Inferior parietal cortex (tissue), 1 donor: ENCODE measurements at regions not wholly inside any gene's neighbourhood (a gene's known extent, or its start where the extent isn't known, plus 50 kb on each side); places are given as distances from the start of the nearest gene placed in this dataset.

Source experiments
- DNase-seq: peaks from one replicate; pipeline ENCODE4 v3.0.0-alpha.2; 2016; ENCODE audit errors: extremely low spot score

DNA sequence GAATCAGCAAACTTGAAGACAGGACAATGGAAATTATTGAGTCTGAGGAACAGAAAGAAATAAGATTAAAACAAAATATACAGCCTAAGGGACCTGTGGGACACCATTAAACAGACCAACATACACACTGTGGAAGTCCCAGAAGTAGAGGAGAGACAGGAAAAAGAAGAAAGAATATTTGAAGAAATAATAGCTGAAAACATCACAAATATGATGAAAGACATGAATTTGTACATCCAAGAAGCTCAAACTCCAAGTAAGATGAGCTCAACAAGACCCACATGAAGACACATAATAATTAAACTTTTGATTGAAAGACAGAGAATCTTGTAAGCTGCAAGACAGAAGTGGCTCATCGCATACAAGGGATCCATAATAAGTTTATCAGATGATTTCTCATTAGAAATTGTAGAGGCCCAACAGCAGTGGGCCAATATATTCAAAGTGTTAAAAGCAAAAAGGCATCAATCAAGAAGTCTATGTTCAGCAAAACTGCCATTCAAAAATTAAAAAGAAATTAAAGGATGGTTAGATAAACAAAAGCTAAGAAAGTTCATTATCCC lies 311.3 kb upstream of the ADGRL2 start:
- no peak for DNase-seq

- DNase-seq: no peak
Measured at GRCh38 chr1:81484284-81484683, 316.4 kb upstream of the ADGRL2 start.

DNA sequence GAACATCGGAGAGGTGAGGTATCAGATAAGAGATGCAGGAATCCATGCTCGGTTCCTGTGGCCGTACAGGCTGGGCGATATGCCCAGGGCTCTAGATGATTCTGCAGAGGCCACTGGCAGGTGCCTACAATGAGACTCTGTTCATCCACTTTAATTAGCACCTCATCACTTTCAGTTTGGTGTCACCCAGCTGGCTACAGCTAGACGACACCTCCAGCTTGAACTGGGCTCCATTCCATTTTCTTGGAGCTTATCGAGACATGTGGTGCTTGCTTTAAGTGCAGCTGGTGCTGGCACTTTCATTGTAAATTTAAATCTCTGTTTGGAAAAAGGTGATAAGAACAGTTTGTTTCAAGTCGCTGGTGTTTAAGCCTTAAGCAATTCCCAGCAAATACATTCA lies 322.5 kb upstream of the ADGRL2 start:
- DNase-seq: peak; percentile 61

- DNase-seq: no peak
Measured at GRCh38 chr1:81477710-81478109, 323.0 kb upstream of the ADGRL2 start.

- DNase-seq: no peak
Measured at GRCh38 chr1:81472387-81472786, 328.3 kb upstream of the ADGRL2 start.

GRCh38 chr1:81471255-81471654 lies 329.5 kb upstream of the ADGRL2 start:
- no peak for DNase-seq

DNA sequence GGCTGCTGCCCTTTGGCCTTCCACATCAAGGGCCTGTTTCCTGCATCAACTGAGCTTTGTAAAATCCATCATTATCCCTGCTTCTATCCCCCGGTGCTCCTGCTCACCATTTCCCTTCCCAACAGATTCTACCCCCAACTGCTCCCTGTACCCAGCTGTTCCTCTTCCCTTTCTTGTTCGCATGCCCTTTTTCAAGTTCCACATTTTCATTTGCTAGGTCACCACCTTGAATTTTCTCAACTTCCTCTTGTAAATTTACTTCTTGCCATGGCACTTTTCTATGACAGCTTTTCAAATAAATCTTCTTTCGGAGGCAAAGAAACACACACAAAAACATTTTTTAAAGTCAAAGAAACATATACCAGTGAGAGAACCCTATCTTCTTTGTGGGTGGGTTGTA lies 330.5 kb upstream of the ADGRL2 start:
- DNase-seq: no peak

DNA sequence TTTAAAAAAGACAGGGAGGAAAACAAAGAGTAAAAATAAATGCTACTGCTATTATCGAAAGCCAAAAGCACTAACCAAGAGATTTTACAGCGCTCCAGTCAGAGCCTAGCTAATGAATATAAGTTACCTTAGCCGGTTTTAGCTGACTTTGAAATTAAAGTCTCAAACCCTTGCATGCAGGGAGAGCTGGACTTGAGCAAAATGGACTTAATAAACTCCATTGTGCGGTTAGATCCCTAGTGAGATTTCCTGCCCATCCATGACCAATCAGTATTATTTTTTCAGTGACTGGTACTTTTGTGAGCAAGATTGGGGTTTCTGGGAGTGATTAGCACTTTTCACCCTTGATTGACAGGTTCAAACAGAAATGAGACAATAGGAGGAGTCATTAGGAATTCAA lies 333.4 kb upstream of the ADGRL2 start:
- no peak for DNase-seq

DNA sequence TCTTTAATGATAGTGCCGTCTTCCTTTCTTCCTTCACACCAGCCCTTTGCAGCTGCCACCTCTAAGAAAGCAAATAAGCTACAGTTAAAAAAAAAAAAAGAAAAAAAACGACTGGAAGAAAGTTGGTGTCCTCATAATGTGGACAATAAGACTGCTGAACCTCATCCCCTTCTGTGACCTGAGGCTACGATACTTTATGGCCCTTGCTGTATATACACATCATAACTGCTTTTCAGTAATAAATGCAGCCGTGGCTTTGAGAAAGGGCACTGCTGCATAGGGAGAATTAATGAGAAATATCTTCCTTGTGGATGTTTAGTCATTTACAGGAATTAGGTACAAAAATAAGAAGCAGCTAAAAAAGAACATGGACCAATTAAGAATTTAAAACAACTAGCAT lies 333.8 kb upstream of the ADGRL2 start:
- DNase-seq: no peak

DNA sequence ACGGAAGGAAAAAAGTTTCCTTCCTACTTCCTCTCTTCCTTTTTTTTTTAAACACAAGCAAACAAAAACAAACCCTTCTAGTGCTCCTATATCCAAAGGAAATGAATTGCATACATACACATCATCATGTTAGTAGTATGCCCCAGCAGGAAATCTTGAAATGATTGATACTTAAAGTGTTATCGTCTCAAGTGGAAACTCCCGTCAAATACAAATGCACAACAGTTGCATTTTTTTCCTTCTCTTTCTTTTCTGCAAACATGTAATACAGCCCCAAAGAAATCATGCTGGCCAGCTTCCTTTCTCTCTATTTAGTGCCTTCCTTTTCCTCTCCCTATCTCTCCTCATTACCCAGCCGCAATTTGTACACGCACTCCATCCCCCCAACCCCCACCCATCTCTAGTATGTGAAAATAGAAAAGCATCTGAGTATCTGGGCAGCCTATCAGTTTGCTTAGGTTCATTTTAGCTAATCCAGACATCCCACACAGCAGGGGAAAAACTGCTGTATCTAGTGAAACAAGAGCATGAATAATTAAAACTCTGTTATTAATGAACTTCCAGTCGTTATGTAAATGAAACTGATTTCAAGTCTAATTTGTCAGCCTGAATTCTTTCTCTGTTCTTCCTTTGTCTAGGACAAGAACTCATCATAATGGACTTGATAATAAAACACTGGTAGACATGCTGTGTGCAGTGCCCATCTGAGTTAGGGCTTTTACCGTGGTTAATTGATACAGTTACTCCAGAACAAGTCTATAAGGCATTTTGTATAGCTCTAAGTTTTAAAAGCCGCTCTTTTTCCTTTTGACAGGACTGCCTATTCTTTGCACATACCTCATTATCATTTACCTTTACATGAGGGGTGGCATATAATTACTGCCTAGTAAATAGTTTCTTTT lies 336.5 kb upstream of the ADGRL2 start:
- no peak for DNase-seq

GRCh38 chr1:81459043-81459442 lies 341.7 kb upstream of the ADGRL2 start:
- DNase-seq: no peak

- DNase-seq: no peak
Measured at GRCh38 chr1:81458186-81458585, 342.5 kb upstream of the ADGRL2 start.

DNA sequence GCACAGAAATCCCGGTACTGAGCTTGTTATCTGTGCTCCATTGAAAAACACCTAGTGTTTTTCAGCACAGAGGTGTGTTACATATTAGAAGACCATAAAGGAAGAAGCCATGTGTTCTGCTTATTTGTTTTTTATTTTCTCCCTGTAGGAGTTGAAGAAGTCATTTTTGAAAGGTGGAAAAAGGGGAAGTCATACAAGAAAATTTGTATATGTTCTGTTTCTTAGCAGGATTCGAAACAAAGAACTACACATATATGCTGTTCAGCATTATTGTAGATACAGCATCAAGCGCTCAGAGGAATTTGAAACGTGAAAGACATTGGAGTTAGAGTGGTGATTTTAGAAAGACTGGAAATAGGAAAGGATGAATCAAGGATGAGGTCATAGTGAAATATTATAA lies 345.3 kb upstream of the ADGRL2 start:
- DNase-seq: no peak

DNA sequence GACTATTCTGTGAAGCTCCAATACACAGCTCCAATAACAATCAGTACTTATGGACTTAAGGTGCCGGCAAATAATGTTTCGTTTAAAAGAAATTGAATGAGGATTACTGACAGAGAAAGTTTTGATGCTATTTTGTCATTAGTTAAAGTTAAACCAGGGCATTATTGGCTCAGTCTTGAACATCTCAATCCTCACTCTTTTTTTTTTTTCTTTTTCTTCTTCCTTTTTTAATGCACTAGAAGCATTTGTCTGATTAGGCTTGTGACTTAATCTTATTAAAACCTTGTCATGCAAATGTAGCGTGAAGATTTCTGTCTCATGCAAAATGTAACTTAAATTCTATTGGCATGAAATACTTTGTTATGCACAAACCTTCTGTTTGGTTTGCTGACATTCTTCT lies 346.8 kb upstream of the ADGRL2 start:
- DNase-seq: no peak

DNA sequence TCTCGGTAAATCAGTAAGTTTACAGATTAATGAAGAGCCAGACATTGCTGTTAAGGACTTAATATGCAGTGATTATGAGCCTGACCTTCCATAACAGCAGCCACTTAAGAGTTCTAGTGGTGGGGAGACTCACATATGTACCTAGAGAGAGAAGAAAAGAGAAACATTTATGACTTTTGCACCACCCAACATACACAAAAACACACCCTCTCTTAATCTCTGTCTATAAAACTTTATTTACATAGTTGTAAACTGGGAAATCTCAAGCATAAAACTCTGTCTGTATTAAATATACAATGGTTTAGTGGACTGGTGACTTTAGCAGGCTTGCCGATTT lies 347.4 kb upstream of the ADGRL2 start:
- DNase-seq: no peak

- no peak for DNase-seq
Measured at GRCh38 chr1:81452693-81453366, 347.9 kb upstream of the ADGRL2 start.

DNA sequence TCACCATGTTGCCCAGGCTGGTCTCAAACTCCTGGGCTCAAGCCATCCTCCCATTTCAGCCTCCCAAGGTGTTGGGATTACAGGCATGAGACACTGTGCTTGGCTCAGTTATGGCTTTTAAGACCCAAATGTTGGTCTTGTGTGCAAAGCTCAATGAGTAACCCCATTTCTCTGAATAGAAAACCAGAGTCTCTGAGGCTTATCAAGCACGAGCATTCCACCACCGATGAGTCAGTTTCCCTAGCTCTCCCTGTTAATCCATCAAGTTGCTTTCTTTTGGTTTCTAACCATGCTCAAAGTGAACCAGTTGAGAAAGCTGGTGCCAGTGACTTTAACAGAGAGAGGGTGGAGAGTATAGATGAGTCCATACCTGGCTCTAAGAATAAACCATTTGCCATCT lies 350.9 kb upstream of the ADGRL2 start:
- DNase-seq: no peak

DNA sequence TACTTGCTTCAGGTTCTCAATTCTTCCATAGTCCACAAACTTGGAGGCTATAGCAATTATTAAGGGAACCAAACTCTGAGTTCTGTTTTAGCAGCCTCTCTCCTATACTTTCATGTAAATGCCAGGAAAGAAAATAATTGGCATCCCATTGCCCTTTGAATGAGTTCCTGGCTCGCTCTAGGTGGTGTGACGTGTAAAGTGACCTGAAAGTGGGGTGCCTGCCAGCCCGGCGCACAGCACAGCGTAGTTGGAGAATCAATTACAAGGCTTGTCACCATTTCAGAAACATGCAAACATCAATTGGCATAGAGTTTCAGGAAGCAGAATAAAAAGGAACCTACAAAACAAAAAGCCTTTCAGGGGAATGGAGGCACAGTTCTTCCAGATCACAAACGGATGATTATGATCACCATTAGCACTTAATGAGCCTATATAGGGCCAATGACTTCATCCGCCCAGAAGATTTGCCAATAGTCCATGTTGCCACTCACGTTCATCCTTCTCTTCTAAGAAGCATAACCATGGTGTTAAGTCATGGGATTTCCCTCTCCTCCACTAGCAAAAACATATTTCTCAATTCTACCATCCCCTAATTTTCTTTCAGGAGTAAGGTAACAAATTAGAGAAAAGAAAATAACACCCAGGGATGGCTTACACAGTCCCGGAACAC lies 354.6 kb upstream of the ADGRL2 start:
- no peak for DNase-seq

GRCh38 chr1:81443288-81443687 lies 357.4 kb upstream of the ADGRL2 start:
- DNase-seq: no peak

GRCh38 chr1:81439046-81439823 lies 361.5 kb upstream of the ADGRL2 start:
- DNase-seq: no peak

DNA sequence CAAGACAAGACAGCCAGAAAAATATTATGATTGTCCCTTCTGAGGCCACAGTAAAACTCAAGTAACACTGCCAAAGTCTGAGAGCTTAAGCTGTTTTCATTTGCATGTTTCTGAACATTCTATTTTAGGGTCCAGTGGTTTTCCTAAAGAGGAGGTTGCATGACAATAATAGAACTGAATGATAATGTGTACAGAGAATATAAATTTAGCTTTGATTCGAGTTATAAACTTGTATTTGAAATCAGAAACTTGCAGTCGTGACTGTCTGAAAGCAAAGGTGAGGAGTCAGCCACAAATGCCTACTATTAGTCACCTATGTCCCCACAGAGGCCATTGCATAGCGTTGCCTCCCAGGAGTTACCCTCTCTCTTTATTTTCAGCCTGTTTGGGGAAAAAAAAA lies 363.1 kb upstream of the ADGRL2 start:
- no peak for DNase-seq

DNA sequence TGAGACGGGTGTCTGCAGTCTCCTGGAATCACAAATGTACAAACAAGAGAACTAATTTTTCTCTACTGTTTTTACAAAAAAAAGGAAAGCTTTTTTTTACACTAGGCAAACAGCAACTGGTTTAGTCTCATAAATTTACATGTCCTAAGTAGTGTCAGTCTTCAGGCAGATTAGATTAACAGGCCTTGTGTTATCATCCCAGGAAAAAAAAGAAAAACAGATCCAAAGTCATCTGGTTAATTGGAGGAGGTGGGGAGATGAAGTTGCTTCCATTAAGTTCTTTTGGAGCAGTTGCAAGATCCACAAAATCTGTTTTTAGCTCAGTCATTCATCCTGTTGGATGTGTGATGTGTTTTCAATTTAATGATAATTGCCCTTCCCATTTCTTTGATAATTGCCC lies 363.5 kb upstream of the ADGRL2 start:
- no peak for DNase-seq
